ENCODE measurements at regions not wholly inside any gene's neighbourhood (a gene's known extent, or its start where the extent isn't known, plus 50 kb on each side); places are given as distances from the start of the nearest gene placed in this dataset.
A peak's percentile ranks its signal among the peaks of the same experiment; 100 is the strongest.
"Not testable (repeated sequence)": the region's sequence is repeated elsewhere in the genome, so short reads cannot be mapped to it uniquely, and the experiment has no call there.

- DNase-seq (ENCODE audit: low read depth in 3 of 3, low spot score in 2 of 3) = no peak
These were observed 200.8 kb downstream of the RGS3 start for GRCh38 chr9:113664181-113664875.

- DNase-seq (ENCODE audit: low read depth in 3 of 3, low spot score in 2 of 3) = no peak
These were observed 201.5 kb downstream of the RGS3 start for GRCh38 chr9:113665064-113665463.

GRCh38 chr9:113665756-113666155, 202.2 kb downstream of the RGS3 start:
- no peak for DNase-seq (ENCODE audit: low read depth in 3 of 3, low spot score in 2 of 3)

DNA sequence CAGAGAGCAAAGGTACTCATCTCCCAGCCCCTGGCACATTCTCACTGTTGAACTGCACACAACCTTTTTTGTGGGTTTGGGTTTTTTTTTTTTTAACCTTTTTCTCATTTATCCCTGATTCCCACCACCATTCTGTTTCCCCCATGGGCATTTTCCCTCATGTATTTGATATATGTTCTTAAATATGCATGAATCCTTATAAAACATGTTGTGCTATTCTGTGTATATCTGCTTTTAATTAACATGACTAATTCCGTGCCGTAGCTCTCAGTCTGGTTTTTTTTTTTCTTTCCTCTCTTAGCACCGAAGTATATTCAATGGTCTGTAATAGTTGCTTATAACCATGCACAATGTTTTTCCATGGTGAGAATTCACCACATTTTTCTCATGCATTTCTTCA, 204.5 kb downstream of the RGS3 start:
- no peak for DNase-seq (ENCODE audit: low read depth in 3 of 3, low spot score in 2 of 3)

DNA sequence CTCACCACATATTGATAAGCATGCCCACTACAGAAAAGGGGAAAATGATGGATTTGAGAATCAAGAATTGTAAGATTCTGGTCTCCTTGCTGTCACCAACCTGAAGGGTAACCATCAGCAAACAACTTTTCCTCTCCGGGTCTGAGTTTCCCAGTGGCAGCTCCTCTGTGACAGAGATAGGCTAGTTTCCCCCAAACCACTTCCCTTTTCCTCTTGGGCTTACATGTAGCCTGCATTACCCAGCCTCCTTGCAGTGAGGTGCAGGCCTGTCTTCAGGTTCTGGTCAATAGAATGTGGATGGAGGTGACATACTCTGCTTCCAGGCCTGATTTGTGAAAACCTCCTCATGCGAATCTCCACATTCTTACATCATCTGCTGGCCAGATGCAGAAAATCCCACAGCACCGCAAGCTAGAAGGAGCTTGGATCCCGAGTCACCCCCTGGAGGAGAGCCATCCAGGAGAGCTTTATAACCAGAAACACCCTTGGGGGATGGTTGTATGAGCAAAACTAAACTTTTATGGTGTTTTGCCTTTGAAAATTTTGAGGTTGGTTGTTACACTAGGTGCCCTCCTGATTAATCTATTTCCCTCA, 206.1 kb downstream of the RGS3 start:
- no peak for DNase-seq (ENCODE audit: low read depth in 3 of 3, low spot score in 2 of 3)

DNA sequence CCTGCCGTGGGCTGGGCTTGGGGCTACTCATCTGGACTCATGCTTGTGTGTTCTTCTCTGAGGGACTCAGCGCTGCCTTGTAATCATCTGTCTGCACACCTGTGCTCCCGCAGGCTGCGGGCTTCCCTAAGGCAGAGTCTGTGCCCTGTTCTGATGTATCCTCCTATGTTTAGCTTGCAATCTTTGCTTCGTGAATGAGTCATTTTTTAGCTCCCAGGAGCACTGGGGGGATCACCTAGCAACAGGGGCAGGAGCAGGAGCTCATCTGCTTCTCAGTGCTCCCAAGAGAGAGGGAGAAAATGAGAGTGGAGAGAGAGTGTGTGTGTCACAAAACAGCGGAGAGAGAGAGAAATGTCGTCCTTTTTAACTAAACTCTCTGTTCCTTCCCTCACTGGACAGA, 202.4 kb upstream of the ZNF618 start:
- DNase-seq (ENCODE audit: low read depth in 3 of 3, low spot score in 2 of 3) = no peak

- DNase-seq (ENCODE audit: low read depth in 3 of 3, low spot score in 2 of 3) = no peak
These were observed 201.7 kb upstream of the ZNF618 start for GRCh38 chr9:113674436-113674835.

GRCh38 chr9:113675475-113675941, 200.6 kb upstream of the ZNF618 start:
- no peak for DNase-seq (ENCODE audit: low read depth in 3 of 3, low spot score in 2 of 3)

DNA sequence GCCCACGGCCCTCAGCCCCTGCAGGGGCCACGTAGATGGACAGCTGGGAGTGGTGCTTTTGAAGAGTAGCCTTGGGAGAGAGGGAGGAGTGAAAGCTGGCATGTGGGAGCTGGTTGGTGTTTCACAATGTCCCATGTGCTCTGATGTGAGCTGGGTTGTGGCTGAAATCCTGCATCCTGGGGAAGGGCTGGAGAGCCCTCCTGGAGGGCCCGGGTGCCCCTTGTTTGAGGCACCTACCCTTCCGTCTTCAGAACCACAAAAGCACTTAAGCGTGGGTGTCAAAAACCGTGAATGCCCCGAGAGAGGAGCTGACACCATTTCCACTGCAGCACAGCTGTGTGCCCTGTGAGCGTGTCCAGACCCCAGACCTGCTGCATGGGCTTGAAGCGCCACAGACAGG, 199.1 kb upstream of the ZNF618 start:
- DNase-seq (ENCODE audit: low read depth in 3 of 3, low spot score in 2 of 3) = no peak

DNA sequence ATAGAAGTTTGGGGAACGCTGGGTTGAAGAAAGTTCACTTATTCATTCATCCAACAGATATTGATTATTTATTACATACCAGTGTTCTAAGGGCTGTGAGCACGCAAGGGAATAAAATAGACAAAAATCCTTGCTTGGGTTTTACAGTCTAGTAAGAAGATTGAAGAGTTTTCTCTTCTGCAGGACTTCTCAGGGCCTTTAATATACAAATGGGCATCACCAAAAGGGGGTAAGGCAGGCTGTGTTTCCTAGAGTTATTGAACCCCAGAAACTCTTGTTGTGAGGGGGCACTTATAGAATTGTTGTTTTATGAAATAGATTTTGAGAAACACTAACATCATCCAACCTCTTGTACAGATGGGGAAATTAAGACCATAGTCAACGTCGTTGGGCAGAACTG, 198.5 kb upstream of the ZNF618 start:
- DNase-seq (ENCODE audit: low read depth in 3 of 3, low spot score in 2 of 3) = no peak

GRCh38 chr9:113678119-113678858, 197.8 kb upstream of the ZNF618 start:
- no peak for DNase-seq (ENCODE audit: low read depth in 3 of 3, low spot score in 2 of 3)

- DNase-seq (ENCODE audit: low read depth in 3 of 3, low spot score in 2 of 3) = no peak
These were observed 197.3 kb upstream of the ZNF618 start for GRCh38 chr9:113678859-113679256.

DNA sequence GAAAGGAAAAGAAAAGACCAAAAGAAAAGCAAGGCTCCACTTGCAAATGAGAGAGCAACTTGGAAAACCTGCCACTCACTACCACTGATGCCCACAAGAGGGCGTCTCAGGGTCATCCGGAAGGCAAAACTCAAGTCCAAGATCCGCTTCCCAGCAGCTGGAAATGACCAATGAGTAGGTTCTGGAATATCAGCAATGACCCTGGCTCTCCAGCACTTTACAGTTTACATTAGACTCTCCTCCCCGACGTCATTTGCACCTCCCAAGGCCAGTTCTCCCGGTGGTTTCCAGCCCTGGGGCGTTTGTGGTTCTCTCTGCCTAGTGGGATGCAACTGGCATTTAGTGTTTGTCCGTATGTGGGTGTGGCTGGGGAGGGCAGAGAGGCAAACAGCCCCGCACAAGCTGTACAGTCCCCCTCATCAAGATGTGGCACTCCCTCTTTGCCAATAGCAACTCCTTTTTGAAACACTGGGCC, 193.8 kb upstream of the ZNF618 start:
- DNase-seq (ENCODE audit: low read depth in 3 of 3, low spot score in 2 of 3) = peak in 2 of 3 donors; percentile 63 to 68

DNA sequence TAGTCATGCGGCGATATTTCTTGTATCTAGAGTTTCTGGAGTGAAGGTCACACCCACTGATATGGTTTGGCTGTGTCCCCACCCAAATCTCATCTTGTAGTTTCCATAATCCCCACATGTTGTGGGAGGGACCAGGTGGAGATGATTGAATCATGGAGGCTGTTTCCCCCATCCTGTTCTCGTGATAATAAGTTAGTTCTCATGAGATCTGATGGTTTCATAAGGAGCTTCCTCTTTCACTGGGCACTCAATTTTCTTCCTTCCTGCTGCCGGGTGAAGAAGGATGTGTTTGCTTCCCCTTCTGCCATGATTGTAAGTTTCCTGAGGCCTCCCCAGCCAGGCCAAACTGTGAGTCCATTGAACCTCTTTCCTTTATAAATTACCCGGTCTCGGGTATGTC, 190.5 kb upstream of the ZNF618 start:
- not testable (repeated sequence) for DNase-seq (ENCODE audit: low read depth in 3 of 3, low spot score in 2 of 3)

GRCh38 chr9:113687107-113687679, 188.9 kb upstream of the ZNF618 start:
- DNase-seq (ENCODE audit: low read depth in 3 of 3, low spot score in 2 of 3) = no peak

GRCh38 chr9:113687680-113688371, 188.3 kb upstream of the ZNF618 start:
- no peak for DNase-seq (ENCODE audit: low read depth in 3 of 3, low spot score in 2 of 3)

- no peak for DNase-seq (ENCODE audit: low read depth in 3 of 3, low spot score in 2 of 3)
These were observed 185.9 kb upstream of the ZNF618 start for GRCh38 chr9:113690055-113690740.

DNA sequence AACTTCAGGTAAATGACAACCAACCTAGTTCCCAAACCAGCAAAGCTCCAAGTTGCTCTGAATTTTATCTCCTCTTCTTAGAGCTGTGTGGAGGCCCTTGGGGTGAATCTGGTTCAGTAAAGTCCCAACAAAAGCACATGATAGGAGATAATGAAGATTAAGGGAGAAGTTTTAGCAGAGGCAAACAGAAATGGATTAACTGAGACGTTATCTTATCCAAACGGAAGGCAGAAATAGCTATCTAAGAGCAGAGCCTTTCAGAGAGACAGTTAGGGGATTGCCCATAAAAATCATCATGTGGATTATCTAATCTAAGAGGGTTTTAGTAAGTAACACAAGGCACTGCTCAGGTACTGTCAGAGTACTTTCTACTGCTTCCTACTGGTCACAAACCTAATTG, 183.9 kb upstream of the ZNF618 start:
- no peak for DNase-seq (ENCODE audit: low read depth in 3 of 3, low spot score in 2 of 3)

DNA sequence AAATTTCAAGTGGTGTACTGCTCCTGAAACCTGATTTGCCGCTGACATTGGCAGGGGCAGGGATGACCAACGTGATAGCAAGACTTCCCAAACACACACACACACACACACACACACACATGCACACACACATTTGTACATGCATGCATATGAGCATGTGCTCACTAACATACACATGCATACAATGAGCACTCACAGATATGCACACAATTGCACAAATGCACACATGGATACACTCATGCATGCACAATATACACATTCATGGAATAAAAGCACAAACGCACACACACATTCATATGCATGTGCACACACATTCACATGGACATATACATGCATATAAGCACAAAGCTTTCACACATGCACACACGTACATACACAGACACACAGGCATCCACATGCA, 181.2 kb upstream of the ZNF618 start:
- no peak for DNase-seq (ENCODE audit: low read depth in 3 of 3, low spot score in 2 of 3)

DNA sequence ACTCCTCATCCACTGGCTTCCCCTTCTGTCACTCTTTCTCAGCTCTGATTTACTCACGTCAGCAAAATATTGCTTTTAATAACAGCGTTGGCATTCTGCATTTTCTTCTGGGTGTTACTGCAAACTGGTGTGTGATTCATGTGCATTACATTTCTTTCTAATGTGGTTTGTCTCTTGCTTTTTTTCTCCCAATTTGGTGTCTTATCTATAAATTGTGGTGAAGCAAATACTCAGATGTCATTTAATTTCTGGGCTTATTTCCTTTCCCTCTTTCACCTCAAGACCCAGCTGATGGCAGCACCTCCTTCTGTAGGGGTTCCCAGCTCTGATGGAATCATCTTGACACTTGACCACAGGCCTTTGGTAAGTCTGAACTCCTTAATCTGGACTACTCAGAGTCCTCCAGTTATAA, 180.7 kb upstream of the ZNF618 start:
- no peak for DNase-seq (ENCODE audit: low read depth in 3 of 3, low spot score in 2 of 3)
